ENCODE measurements at regions not wholly inside any gene's neighbourhood (a gene's known extent, or its start where the extent isn't known, plus 50 kb on each side); places are given as distances from the start of the nearest gene placed in this dataset.
"Not testable (repeated sequence)": the region's sequence is repeated elsewhere in the genome, so short reads cannot be mapped to it uniquely, and the experiment has no call there.

GRCh38 chr2:101609433-101609832 lies 88.1 kb upstream of the MAP4K4 start:
- no peak for DNase-seq

GRCh38 chr2:101608408-101609310 lies 88.8 kb upstream of the MAP4K4 start:
- no peak for DNase-seq

- no peak for DNase-seq
Observed at GRCh38 chr2:101597347-101597944, 100.1 kb upstream of the MAP4K4 start.

- DNase-seq: no peak
Observed at GRCh38 chr2:101596333-101596732, 101.2 kb upstream of the MAP4K4 start.

GRCh38 chr2:101587251-101587650 lies 110.3 kb upstream of the MAP4K4 start:
- no peak for DNase-seq

- no peak for DNase-seq
Observed at GRCh38 chr2:101583861-101584260, 108.9 kb upstream of the RFX8 start.

- no peak for DNase-seq
Observed at GRCh38 chr2:101581675-101582299, 106.9 kb upstream of the RFX8 start.

GRCh38 chr2:101580528-101580927 lies 105.6 kb upstream of the RFX8 start:
- no peak for DNase-seq

GRCh38 chr2:101578671-101579070 lies 103.8 kb upstream of the RFX8 start:
- no peak for DNase-seq

- not testable (repeated sequence) for DNase-seq
Observed at GRCh38 chr2:101578135-101578534, 103.2 kb upstream of the RFX8 start.

- DNase-seq: no peak
Observed at GRCh38 chr2:101577173-101577572, 102.3 kb upstream of the RFX8 start.

GRCh38 chr2:101574622-101575021 lies 99.7 kb upstream of the RFX8 start:
- DNase-seq: no peak

GRCh38 chr2:101571951-101572350 lies 97.0 kb upstream of the RFX8 start:
- DNase-seq: no peak

GRCh38 chr2:101569886-101570520 lies 95.1 kb upstream of the RFX8 start:
- no peak for DNase-seq

GRCh38 chr2:101568969-101569368 lies 94.1 kb upstream of the RFX8 start:
- DNase-seq: no peak

- DNase-seq: no peak
Observed at GRCh38 chr2:101566632-101567228, 91.8 kb upstream of the RFX8 start.

- no peak for DNase-seq
Observed at GRCh38 chr2:101563849-101564248, 88.9 kb upstream of the RFX8 start.

- no peak for DNase-seq
Observed at GRCh38 chr2:101560780-101561315, 85.9 kb upstream of the RFX8 start.

- no peak for DNase-seq
Observed at GRCh38 chr2:101559551-101559950, 84.6 kb upstream of the RFX8 start.

GRCh38 chr2:101558740-101559525 lies 84.0 kb upstream of the RFX8 start:
- DNase-seq: no peak

- no peak for DNase-seq
Observed at GRCh38 chr2:101556033-101556459, 81.1 kb upstream of the RFX8 start.
